ENCODE measurements at regions not wholly inside any gene's neighbourhood (a gene's known extent, or its start where the extent isn't known, plus 50 kb on each side); places are given as distances from the start of the nearest gene placed in this dataset.
A peak's percentile ranks its signal among the peaks of the same experiment; 100 is the strongest.

GRCh38 chr10:8594711-8595110 lies 540.2 kb downstream of the GATA3 start:
- DNase-seq, result no peak
- H3K36me3 ChIP-seq (ENCODE audit: control insufficient read depth, insufficient read depth, low read length), result no peaks in the 10 kb centered on the region
- 88% methylated on average over 3 of the region's 5 CpGs for WGBS (ENCODE audit: insufficient coverage)
- no peak overlapping the region for H3K27ac ChIP-seq (ENCODE audit: low read length)
- H3K27me3 ChIP-seq (ENCODE audit: control insufficient read depth, insufficient read depth, low read length), result no peaks in the 10 kb centered on the region
- no peaks in the 10 kb centered on the region for H3K9me3 ChIP-seq (replicated peaks; ENCODE audit: control insufficient read depth, low read depth, low read length)
- H3K4me3 ChIP-seq (ENCODE audit: low read length), result no peak overlapping the region
- H3K4me1 ChIP-seq (ENCODE audit: control insufficient read depth, insufficient read depth, low read length), result no peaks in the 10 kb centered on the region

GRCh38 chr10:8595140-8595539 lies 540.7 kb downstream of the GATA3 start:
- Histone ChIP-seq H3K9me3 (replicated peaks; ENCODE audit: control insufficient read depth, low read depth, low read length) (no peaks in the 10 kb centered on the region), H3K4me1 (ENCODE audit: control insufficient read depth, insufficient read depth, low read length) (no peaks in the 10 kb centered on the region), H3K36me3 (ENCODE audit: control insufficient read depth, insufficient read depth, low read length) (no peaks in the 10 kb centered on the region), H3K27ac (ENCODE audit: low read length) (no peak overlapping the region), H3K27me3 (ENCODE audit: control insufficient read depth, insufficient read depth, low read length) (no peaks in the 10 kb centered on the region), H3K4me3 (ENCODE audit: low read length) (no peak overlapping the region)
- WGBS (ENCODE audit: insufficient coverage), result no CpG with 5 or more reads among the region's 3 CpGs
- DNase-seq, result no peak

- H3K4me3 ChIP-seq (ENCODE audit: low read length), result no peak overlapping the region
- H3K36me3 ChIP-seq (ENCODE audit: control insufficient read depth, insufficient read depth, low read length), result no peaks in the 10 kb centered on the region
- no peaks in the 10 kb centered on the region for H3K9me3 ChIP-seq (replicated peaks; ENCODE audit: control insufficient read depth, low read depth, low read length)
- peak; percentile 4 for DNase-seq
- 40% methylated on average over 3 of the region's 5 CpGs for WGBS (ENCODE audit: insufficient coverage)
- no peaks in the 10 kb centered on the region for H3K27me3 ChIP-seq (ENCODE audit: control insufficient read depth, insufficient read depth, low read length)
- H3K27ac ChIP-seq (ENCODE audit: low read length), result no peak overlapping the region
- H3K4me1 ChIP-seq (ENCODE audit: control insufficient read depth, insufficient read depth, low read length), result no peaks in the 10 kb centered on the region
Measured at GRCh38 chr10:8596929-8597472, 542.5 kb downstream of the GATA3 start.

GRCh38 chr10:8600192-8600591 lies 545.7 kb downstream of the GATA3 start:
- WGBS (ENCODE audit: insufficient coverage), result 72% methylated on average over 2 of the region's 3 CpGs
- Histone ChIP-seq H3K27me3 (ENCODE audit: control insufficient read depth, insufficient read depth, low read length) (no peaks in the 10 kb centered on the region), H3K4me3 (ENCODE audit: low read length) (no peak overlapping the region), H3K9me3 (replicated peaks; ENCODE audit: control insufficient read depth, low read depth, low read length) (peaks cover 3% of the 10 kb centered on the region), H3K36me3 (ENCODE audit: control insufficient read depth, insufficient read depth, low read length) (no peaks in the 10 kb centered on the region), H3K4me1 (ENCODE audit: control insufficient read depth, insufficient read depth, low read length) (no peaks in the 10 kb centered on the region), H3K27ac (ENCODE audit: low read length) (no peak overlapping the region)
- DNase-seq, result no peak

- no CpG with 5 or more reads among the region's 1 CpG for WGBS (ENCODE audit: insufficient coverage)
- no peak for DNase-seq
- Histone ChIP-seq H3K27ac (ENCODE audit: low read length) (no peak overlapping the region), H3K4me3 (ENCODE audit: low read length) (no peak overlapping the region), H3K4me1 (ENCODE audit: control insufficient read depth, insufficient read depth, low read length) (no peaks in the 10 kb centered on the region), H3K36me3 (ENCODE audit: control insufficient read depth, insufficient read depth, low read length) (no peaks in the 10 kb centered on the region), H3K27me3 (ENCODE audit: control insufficient read depth, insufficient read depth, low read length) (no peaks in the 10 kb centered on the region), H3K9me3 (replicated peaks; ENCODE audit: control insufficient read depth, low read depth, low read length) (peaks cover 8% of the 10 kb centered on the region)
Measured at GRCh38 chr10:8602821-8603220, 548.3 kb downstream of the GATA3 start.

- Histone ChIP-seq H3K4me3 (ENCODE audit: low read length) (no peak overlapping the region), H3K27ac (ENCODE audit: low read length) (no peak overlapping the region), H3K9me3 (replicated peaks; ENCODE audit: control insufficient read depth, low read depth, low read length) (no peaks in the 10 kb centered on the region), H3K27me3 (ENCODE audit: control insufficient read depth, insufficient read depth, low read length) (no peaks in the 10 kb centered on the region), H3K36me3 (ENCODE audit: control insufficient read depth, insufficient read depth, low read length) (no peaks in the 10 kb centered on the region), H3K4me1 (ENCODE audit: control insufficient read depth, insufficient read depth, low read length) (no peaks in the 10 kb centered on the region)
- WGBS (ENCODE audit: insufficient coverage), result no CpG with 5 or more reads among the region's 6 CpGs
- DNase-seq, result no peak
Measured at GRCh38 chr10:8614054-8614565, 559.6 kb downstream of the GATA3 start.

- no peaks in the 10 kb centered on the region for H3K36me3 ChIP-seq (ENCODE audit: control insufficient read depth, insufficient read depth, low read length)
- H3K27ac ChIP-seq (ENCODE audit: low read length), result no peak overlapping the region
- no peaks in the 10 kb centered on the region for H3K9me3 ChIP-seq (replicated peaks; ENCODE audit: control insufficient read depth, low read depth, low read length)
- H3K27me3 ChIP-seq (ENCODE audit: control insufficient read depth, insufficient read depth, low read length), result no peaks in the 10 kb centered on the region
- no peaks in the 10 kb centered on the region for H3K4me1 ChIP-seq (ENCODE audit: control insufficient read depth, insufficient read depth, low read length)
- 80% methylated on average over 1 of the region's 4 CpGs for WGBS (ENCODE audit: insufficient coverage)
- no peak overlapping the region for H3K4me3 ChIP-seq (ENCODE audit: low read length)
- DNase-seq, result no peak
Measured at GRCh38 chr10:8615118-8615517, 560.6 kb downstream of the GATA3 start.

GRCh38 chr10:8616166-8616565 lies 561.7 kb downstream of the GATA3 start:
- no CpG with 5 or more reads among the region's 6 CpGs for WGBS (ENCODE audit: insufficient coverage)
- H3K27ac ChIP-seq (ENCODE audit: low read length), result no peak overlapping the region
- H3K27me3 ChIP-seq (ENCODE audit: control insufficient read depth, insufficient read depth, low read length), result no peaks in the 10 kb centered on the region
- no peak overlapping the region for H3K4me3 ChIP-seq (ENCODE audit: low read length)
- H3K4me1 ChIP-seq (ENCODE audit: control insufficient read depth, insufficient read depth, low read length), result no peaks in the 10 kb centered on the region
- H3K9me3 ChIP-seq (replicated peaks; ENCODE audit: control insufficient read depth, low read depth, low read length), result no peaks in the 10 kb centered on the region
- no peak for DNase-seq
- no peaks in the 10 kb centered on the region for H3K36me3 ChIP-seq (ENCODE audit: control insufficient read depth, insufficient read depth, low read length)

- H3K27ac ChIP-seq (ENCODE audit: low read length), result no peak overlapping the region
- no peaks in the 10 kb centered on the region for H3K27me3 ChIP-seq (ENCODE audit: control insufficient read depth, insufficient read depth, low read length)
- no peaks in the 10 kb centered on the region for H3K4me1 ChIP-seq (ENCODE audit: control insufficient read depth, insufficient read depth, low read length)
- no peak overlapping the region for H3K4me3 ChIP-seq (ENCODE audit: low read length)
- no CpG with 5 or more reads among the region's 2 CpGs for WGBS (ENCODE audit: insufficient coverage)
- no peaks in the 10 kb centered on the region for H3K36me3 ChIP-seq (ENCODE audit: control insufficient read depth, insufficient read depth, low read length)
- H3K9me3 ChIP-seq (replicated peaks; ENCODE audit: control insufficient read depth, low read depth, low read length), result no peaks in the 10 kb centered on the region
- DNase-seq, result no peak
Measured at GRCh38 chr10:8617792-8618191, 563.3 kb downstream of the GATA3 start.

GRCh38 chr10:8618834-8619233 lies 564.3 kb downstream of the GATA3 start:
- no peaks in the 10 kb centered on the region for H3K9me3 ChIP-seq (replicated peaks; ENCODE audit: control insufficient read depth, low read depth, low read length)
- no peak overlapping the region for H3K4me3 ChIP-seq (ENCODE audit: low read length)
- no peaks in the 10 kb centered on the region for H3K4me1 ChIP-seq (ENCODE audit: control insufficient read depth, insufficient read depth, low read length)
- no peaks in the 10 kb centered on the region for H3K36me3 ChIP-seq (ENCODE audit: control insufficient read depth, insufficient read depth, low read length)
- H3K27ac ChIP-seq (ENCODE audit: low read length), result no peak overlapping the region
- no peaks in the 10 kb centered on the region for H3K27me3 ChIP-seq (ENCODE audit: control insufficient read depth, insufficient read depth, low read length)
- DNase-seq, result no peak
- WGBS (ENCODE audit: insufficient coverage), result 67% methylated on average over 1 of the region's 4 CpGs

- Histone ChIP-seq H3K9me3 (replicated peaks; ENCODE audit: control insufficient read depth, low read depth, low read length) (no peaks in the 10 kb centered on the region), H3K27ac (ENCODE audit: low read length) (no peak overlapping the region), H3K4me1 (ENCODE audit: control insufficient read depth, insufficient read depth, low read length) (no peaks in the 10 kb centered on the region), H3K27me3 (ENCODE audit: control insufficient read depth, insufficient read depth, low read length) (no peaks in the 10 kb centered on the region), H3K36me3 (ENCODE audit: control insufficient read depth, insufficient read depth, low read length) (no peaks in the 10 kb centered on the region), H3K4me3 (ENCODE audit: low read length) (no peak overlapping the region)
- WGBS (ENCODE audit: insufficient coverage), result 17% methylated on average over 1 of the region's 5 CpGs
- DNase-seq, result no peak
Measured at GRCh38 chr10:8628351-8628750, 573.9 kb downstream of the GATA3 start.
